ENCODE measurements at regions not wholly inside any gene's neighbourhood (a gene's known extent, or its start where the extent isn't known, plus 50 kb on each side); places are given as distances from the start of the nearest gene placed in this dataset.

GRCh38 chr3:55285156-55285555, 201.9 kb downstream of the WNT5A start:
- Histone ChIP-seq H3K4me2 (ENCODE audit: insufficient read depth, low read length) (no peak overlapping the region), H3K9ac (ENCODE audit: low read depth, low read length) (no peak overlapping the region)
- DNase-seq: no peak

GRCh38 chr3:55283441-55283925, 203.6 kb downstream of the WNT5A start:
- no peak overlapping the region for H3K4me3 ChIP-seq (ENCODE audit: low read depth in 1 of 2, low read length in 2 of 2)
- no peaks in the 10 kb centered on the region for H3K9me3 ChIP-seq (ENCODE audit: insufficient read depth, low read length, severe bottlenecking)
- H4K20me1 ChIP-seq (ENCODE audit: insufficient read depth, low read length): no peaks in the 10 kb centered on the region
- no peaks in the 10 kb centered on the region for H3K4me1 ChIP-seq (ENCODE audit: insufficient read depth, low read length)
- no peak for TF ChIP-seq CTCF (IDR thresholded peaks at IDR 0.05; ENCODE audit: borderline replicate concordance, extremely low read depth, low read length, poor library complexity, severe bottlenecking)
- no peak overlapping the region for H3K27ac ChIP-seq (ENCODE audit: low read length)
- no peak for DNase-seq
- no peaks in the 10 kb centered on the region for H3K27me3 ChIP-seq (ENCODE audit: insufficient read depth, low read length, poor library complexity)
- no peak overlapping the region for H2AFZ ChIP-seq (ENCODE audit: low read depth, low read length)
- no peaks in the 10 kb centered on the region for H3K36me3 ChIP-seq (ENCODE audit: insufficient read depth, low read length)
- H3K79me2 ChIP-seq (ENCODE audit: insufficient read depth, low read length): no peaks in the 10 kb centered on the region
- no peak overlapping the region for H3K9ac ChIP-seq (ENCODE audit: low read depth, low read length)
- H3K4me2 ChIP-seq (ENCODE audit: insufficient read depth, low read length): no peak overlapping the region
- ATAC-seq (ENCODE audit: insufficient read depth, low read depth): no peak

More at GRCh38 chr3:55285156-55285555, 201.9 kb downstream of the WNT5A start:
- Histone ChIP-seq H3K36me3 (ENCODE audit: insufficient read depth, low read length) (no peaks in the 10 kb centered on the region), H3K4me3 (ENCODE audit: low read depth in 1 of 2, low read length in 2 of 2) (no peak overlapping the region), H3K27ac (ENCODE audit: low read length) (no peak overlapping the region), H3K4me1 (ENCODE audit: insufficient read depth, low read length) (no peaks in the 10 kb centered on the region), H3K27me3 (ENCODE audit: insufficient read depth, low read length, poor library complexity) (no peaks in the 10 kb centered on the region), H2AFZ (ENCODE audit: low read depth, low read length) (no peak overlapping the region), H3K9me3 (ENCODE audit: insufficient read depth, low read length, severe bottlenecking) (no peaks in the 10 kb centered on the region), H4K20me1 (ENCODE audit: insufficient read depth, low read length) (no peaks in the 10 kb centered on the region), H3K79me2 (ENCODE audit: insufficient read depth, low read length) (no peaks in the 10 kb centered on the region)
- no peak for ATAC-seq (ENCODE audit: insufficient read depth, low read depth)
- no peak for TF ChIP-seq EZH2 (IDR thresholded peaks at IDR 0.05; ENCODE audit: borderline replicate concordance, low read depth, low read length, severe bottlenecking)
- no peak for TF ChIP-seq CTCF (IDR thresholded peaks at IDR 0.05; ENCODE audit: borderline replicate concordance, extremely low read depth, low read length, poor library complexity, severe bottlenecking)

- no peak for DNase-seq
- H3K36me3 ChIP-seq (ENCODE audit: insufficient read depth, low read length): no peaks in the 10 kb centered on the region
- no peaks in the 10 kb centered on the region for H3K4me1 ChIP-seq (ENCODE audit: insufficient read depth, low read length)
- H3K4me3 ChIP-seq (ENCODE audit: low read depth in 1 of 2, low read length in 2 of 2): no peak overlapping the region
- no peak overlapping the region for H3K4me2 ChIP-seq (ENCODE audit: insufficient read depth, low read length)
- H2AFZ ChIP-seq (ENCODE audit: low read depth, low read length): no peak overlapping the region
- no peaks in the 10 kb centered on the region for H3K9me3 ChIP-seq (ENCODE audit: insufficient read depth, low read length, severe bottlenecking)
- no peaks in the 10 kb centered on the region for H4K20me1 ChIP-seq (ENCODE audit: insufficient read depth, low read length)
- TF ChIP-seq CTCF (IDR thresholded peaks at IDR 0.05; ENCODE audit: borderline replicate concordance, extremely low read depth, low read length, poor library complexity, severe bottlenecking): no peak
- no peak for TF ChIP-seq EZH2 (IDR thresholded peaks at IDR 0.05; ENCODE audit: borderline replicate concordance, low read depth, low read length, severe bottlenecking)
- no peaks in the 10 kb centered on the region for H3K79me2 ChIP-seq (ENCODE audit: insufficient read depth, low read length)
- no peak overlapping the region for H3K9ac ChIP-seq (ENCODE audit: low read depth, low read length)
- no peak for ATAC-seq (ENCODE audit: insufficient read depth, low read depth)
- H3K27me3 ChIP-seq (ENCODE audit: insufficient read depth, low read length, poor library complexity): no peaks in the 10 kb centered on the region
- H3K27ac ChIP-seq (ENCODE audit: low read length): no peak overlapping the region
Measured at GRCh38 chr3:55282994-55283393, 204.1 kb downstream of the WNT5A start.

Measured in DND-41 (cell line).